Transverse colon (tissue), 3 donors: ENCODE measurements at regions not wholly inside any gene's neighbourhood (a gene's known extent, or its start where the extent isn't known, plus 50 kb on each side); places are given as distances from the start of the nearest gene placed in this dataset.

Experiments
- POLR2A ChIP-seq: fragments of 450-650 bp; IDR thresholded peaks from one replicate; pipeline ENCODE4 v1.6.1; 2016; ENCODE audit warnings: antibody characterized with exemption, mild to moderate bottlenecking, moderate library complexity
- POLR2AphosphoS5 ChIP-seq, 3 donors: sonication (generic); formaldehyde crosslinking; IDR thresholded peaks; one replicate each; pipeline ENCODE4 v1.6.1; 2016; ENCODE audit warnings: antibody characterized with exemption in 3 of 3

- TF ChIP-seq POLR2AphosphoS5 (IDR thresholded peaks at IDR 0.05), result no peak
- no peak for TF ChIP-seq POLR2A
These were observed 698.7 kb downstream of the NTRK3 start for GRCh38 chr15:87557881-87558280.
